ENCODE measurements at regions not wholly inside any gene's neighbourhood (a gene's known extent, or its start where the extent isn't known, plus 50 kb on each side); places are given as distances from the start of the nearest gene placed in this dataset.

DNA sequence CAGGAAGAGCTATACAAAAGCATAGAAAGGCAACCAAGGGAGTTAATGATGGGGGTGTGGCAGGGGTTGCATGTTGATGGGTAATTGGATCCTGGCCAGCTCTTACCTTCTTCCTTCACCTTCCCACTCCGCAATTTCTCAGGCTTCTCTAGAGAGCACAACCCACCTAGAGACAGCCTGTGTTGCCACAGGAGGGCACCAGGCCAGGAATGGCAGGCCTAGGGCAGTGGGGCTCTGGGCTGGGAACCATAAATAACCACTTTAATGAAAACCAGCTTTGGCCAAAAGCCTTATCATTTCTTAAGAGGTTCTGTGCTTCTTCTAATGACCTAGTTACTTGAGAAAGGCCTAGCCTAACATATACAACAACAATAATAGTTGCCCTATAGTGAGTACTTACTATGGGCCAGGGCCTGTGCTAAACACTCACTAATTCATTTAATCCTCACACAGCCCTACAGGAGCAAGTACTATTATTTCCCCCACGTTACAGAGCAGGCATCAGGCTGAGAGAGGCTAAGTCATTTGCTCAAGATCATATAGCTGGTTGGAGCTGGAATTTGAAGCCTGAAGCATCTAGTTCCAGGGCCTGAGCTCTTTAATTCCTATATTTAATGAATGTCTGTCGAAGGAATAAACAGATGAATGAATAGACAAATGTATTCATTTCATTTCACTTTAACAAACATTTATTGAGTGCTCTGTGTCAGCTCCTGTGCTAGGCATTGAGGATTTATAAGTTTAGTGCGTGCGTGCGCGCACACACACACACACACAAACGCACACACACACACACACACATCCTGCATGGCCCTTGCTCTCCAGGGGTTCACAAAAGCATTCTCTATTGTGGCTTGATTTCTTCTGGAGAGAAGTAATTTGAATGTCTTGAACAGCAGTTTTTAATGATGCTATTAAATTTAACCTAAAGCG, 66.8 kb downstream of the RTL9 start:
- no peak overlapping the region for H3K4me3 ChIP-seq (ENCODE audit: low read depth, low read length)
- TF ChIP-seq CTCF (IDR thresholded peaks at IDR 0.05; ENCODE audit: low read depth, low read length): no peak

- no peak overlapping the region for H3K4me3 ChIP-seq (ENCODE audit: low read depth, low read length)
- TF ChIP-seq CTCF (IDR thresholded peaks at IDR 0.05; ENCODE audit: low read depth, low read length): no peak
Observed at GRCh38 chrX:110426155-110426504, 67.5 kb downstream of the RTL9 start.

- H3K4me3 ChIP-seq (ENCODE audit: low read depth, low read length): no peak overlapping the region
- no peak for TF ChIP-seq CTCF (IDR thresholded peaks at IDR 0.05; ENCODE audit: low read depth, low read length)
Observed at GRCh38 chrX:110427076-110427475, 68.4 kb downstream of the RTL9 start.

GRCh38 chrX:110428144-110428543, 69.5 kb downstream of the RTL9 start:
- H3K4me3 ChIP-seq (ENCODE audit: low read depth, low read length): no peak overlapping the region
- TF ChIP-seq CTCF (IDR thresholded peaks at IDR 0.05; ENCODE audit: low read depth, low read length): no peak

DNA sequence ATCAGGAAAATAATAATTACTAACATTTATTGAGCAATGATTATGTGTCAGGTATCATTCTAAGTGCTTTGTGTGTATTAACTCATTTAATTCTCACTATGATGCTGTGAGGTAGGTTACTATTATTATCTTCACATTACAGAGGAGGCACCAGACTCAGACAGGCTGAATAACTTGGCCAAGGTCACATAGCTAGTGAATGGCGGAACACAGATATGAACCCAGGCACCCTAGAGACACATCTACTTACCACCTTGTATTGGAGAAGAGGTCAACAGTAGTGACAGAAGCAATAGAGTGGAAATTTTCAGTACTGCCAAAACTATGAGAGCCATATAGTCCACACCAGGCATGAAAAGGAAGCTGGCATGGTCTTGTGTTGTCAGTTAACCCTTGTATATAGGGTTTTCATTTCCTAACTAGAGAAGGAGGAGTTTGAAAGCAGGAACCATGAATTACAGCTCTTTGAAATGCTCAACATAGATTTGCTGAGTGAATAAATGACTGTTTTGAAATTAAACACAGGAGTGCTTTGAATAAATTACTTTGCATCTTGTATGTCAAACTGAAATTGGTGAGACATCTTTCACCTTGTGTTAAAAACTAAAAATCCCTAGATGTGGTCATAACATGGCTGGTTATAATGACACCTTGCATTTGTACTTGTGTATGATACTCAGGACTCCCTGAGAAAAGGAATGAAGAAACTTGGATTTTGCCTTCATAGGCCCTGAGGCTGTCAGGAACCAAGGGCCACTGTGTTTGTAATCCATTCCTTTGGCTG, 71.8 kb downstream of the RTL9 start:
- no peak for TF ChIP-seq CTCF (IDR thresholded peaks at IDR 0.05; ENCODE audit: low read depth, low read length)
- H3K4me3 ChIP-seq (ENCODE audit: low read depth, low read length): no peak overlapping the region

GRCh38 chrX:110432091-110432905, 73.7 kb downstream of the RTL9 start:
- TF ChIP-seq CTCF (IDR thresholded peaks at IDR 0.05; ENCODE audit: low read depth, low read length): no peak
- no peak overlapping the region for H3K4me3 ChIP-seq (ENCODE audit: low read depth, low read length)
